HEK293 (cell line): ENCODE measurements at regions not wholly inside any gene's neighbourhood (a gene's known extent, or its start where the extent isn't known, plus 50 kb on each side); places are given as distances from the start of the nearest gene placed in this dataset.

Experiments
- CTCF ChIA-PET: fragments of 350-600 bp; formaldehyde crosslinking; extraction: SDS; loops from one replicate; lab custom pipeline; 2021; ENCODE audit warnings: antibody characterized with exemption; lab: Yijun Ruan, JAX
- POLR2A ChIA-PET: fragments of 300-600 bp; formaldehyde crosslinking; extraction: SDS; loops from one replicate; lab custom pipeline; 2020; ENCODE audit warnings: antibody characterized with exemption, inconsistent platforms; lab: Yijun Ruan, JAX
- H3K27ac ChIP-seq: fragments of 200-500 bp; sonication (Bioruptor generic); 2 replicates; pipeline ENCODE4 v1.5.1; 2014; ENCODE audit warnings: low read depth, low read length, control low read depth, inconsistent platforms; ENCODE audit errors: extremely low read depth
- H3K36me3 ChIP-seq, 2 experiments: fragments of 200-500 bp in 1 of 2; sonication (Bioruptor generic) in 1 of 2; 1 replicate in 1 of 2; 2 replicates in 1 of 2; pipeline ENCODE4 v1.5.1; 2014 to 2017; ENCODE audit warnings: inconsistent platforms in 2 of 2, low read length in 2 of 2; ENCODE audit not compliant: control insufficient read depth in 2 of 2, insufficient read depth in 1 of 2
- H3K4me1 ChIP-seq: fragments of 200-500 bp; sonication (Bioruptor generic); 2 replicates; pipeline ENCODE4 v1.5.1; 2014; ENCODE audit warnings: mild to moderate bottlenecking, low read length, inconsistent platforms; ENCODE audit not compliant: control insufficient read depth, insufficient read depth
- H3K4me3 ChIP-seq: 2 replicates; pipeline ENCODE4 v1.5.1; 2011; ENCODE audit warnings: low read depth, mild to moderate bottlenecking, control low read depth, low read length, moderate library complexity
- H3K9me3 ChIP-seq: fragments of 200-500 bp; sonication (Bioruptor generic); 2 replicates; pipeline ENCODE4 v1.5.1; 2014; ENCODE audit warnings: low read depth, low read length, inconsistent platforms; ENCODE audit not compliant: control insufficient read depth, insufficient read depth
- EGR2 ChIP-seq: fragments of 450-650 bp; formaldehyde crosslinking; IDR thresholded peaks from 2 replicates; pipeline ENCODE4 v1.5.1; 2016; ENCODE audit warnings: low read depth, missing biosample characterization, missing genetic modification characterization
- GFI1B ChIP-seq: fragments of 450-650 bp; formaldehyde crosslinking; IDR thresholded peaks from 2 replicates; pipeline ENCODE4 v1.5.1; 2016; ENCODE audit warnings: missing biosample characterization, missing genetic modification characterization
- GLI2 ChIP-seq: fragments of 450-650 bp; formaldehyde crosslinking; IDR thresholded peaks from 2 replicates; pipeline ENCODE4; 2017; ENCODE audit warnings: missing biosample characterization, missing genetic modification characterization, low read depth, borderline replicate concordance
- MYNN ChIP-seq: fragments of 450-650 bp; formaldehyde crosslinking; IDR thresholded peaks from 2 replicates; pipeline ENCODE4 v1.5.1; 2016; ENCODE audit warnings: missing biosample characterization, missing genetic modification characterization, borderline replicate concordance
- REPIN1 ChIP-seq: fragments of 450-650 bp; formaldehyde crosslinking; IDR thresholded peaks from 2 replicates; pipeline ENCODE4 v1.5.1; 2017; ENCODE audit warnings: missing biosample characterization, missing genetic modification characterization, low read depth
- SCRT1 ChIP-seq: fragments of 450-650 bp; formaldehyde crosslinking; IDR thresholded peaks from 2 replicates; pipeline ENCODE4 v1.5.1; 2016; ENCODE audit warnings: missing biosample characterization, missing genetic modification characterization, borderline replicate concordance
- WT1 ChIP-seq: fragments of 450-650 bp; formaldehyde crosslinking; IDR thresholded peaks from 2 replicates; pipeline ENCODE4 v1.5.1; 2016; ENCODE audit warnings: missing biosample characterization, missing genetic modification characterization
- YY2 ChIP-seq: fragments of 450-650 bp; formaldehyde crosslinking; IDR thresholded peaks from 2 replicates; pipeline ENCODE4 v1.5.1; 2016; ENCODE audit warnings: missing biosample characterization, missing genetic modification characterization
- ZBTB20 ChIP-seq: fragments of 450-650 bp; formaldehyde crosslinking; IDR thresholded peaks from 2 replicates; pipeline ENCODE4 v1.5.1; 2016; ENCODE audit warnings: missing biosample characterization, missing genetic modification characterization
- ZFHX2 ChIP-seq: fragments of 450-650 bp; formaldehyde crosslinking; conservative IDR thresholded peaks from 2 replicates; pipeline ENCODE4 v1.5.1; 2016; ENCODE audit warnings: missing biosample characterization, missing genetic modification characterization
- ZNF223 ChIP-seq: fragments of 450-650 bp; formaldehyde crosslinking; IDR thresholded peaks from 2 replicates; pipeline ENCODE4 v1.5.1; 2016; ENCODE audit warnings: missing biosample characterization, missing genetic modification characterization
- ZNF23 ChIP-seq: fragments of 450-650 bp; formaldehyde crosslinking; IDR thresholded peaks from 2 replicates; pipeline ENCODE4 v1.5.1; 2016; ENCODE audit warnings: missing biosample characterization, missing genetic modification characterization, borderline replicate concordance
- ZNF274 ChIP-seq, 2 experiments: fragments of 200-500 bp in 1 of 2; fragments of 450-650 bp in 1 of 2; sonication (Bioruptor generic) in 1 of 2; formaldehyde crosslinking in 1 of 2; IDR thresholded peaks; 2 replicates each; pipeline versions ENCODE4 v1.5.1 to v1.6.1; 2014 to 2016; ENCODE audit warnings: borderline replicate concordance in 1 of 2, inconsistent platforms in 1 of 2, low read length in 1 of 2, missing biosample characterization in 1 of 2, missing genetic modification characterization in 1 of 2
- ZNF292 ChIP-seq: fragments of 450-650 bp; formaldehyde crosslinking; IDR thresholded peaks from 2 replicates; pipeline ENCODE4 v1.5.1; 2016; ENCODE audit warnings: low read depth, missing biosample characterization, missing genetic modification characterization, borderline replicate concordance
- ZNF302 ChIP-seq: fragments of 450-650 bp; formaldehyde crosslinking; IDR thresholded peaks from 2 replicates; pipeline ENCODE4 v1.5.1; 2016; ENCODE audit warnings: missing biosample characterization, missing genetic modification characterization, low read depth
- ZNF311 ChIP-seq: fragments of 450-650 bp; formaldehyde crosslinking; IDR thresholded peaks from 2 replicates; pipeline ENCODE4 v1.5.1; 2017; ENCODE audit warnings: missing biosample characterization, missing genetic modification characterization, borderline replicate concordance
- ZNF324 ChIP-seq: fragments of 450-650 bp; formaldehyde crosslinking; IDR thresholded peaks from 2 replicates; pipeline ENCODE4 v1.5.1; 2016; ENCODE audit warnings: missing biosample characterization, missing genetic modification characterization
- ZNF354C ChIP-seq: fragments of 450-650 bp; formaldehyde crosslinking; IDR thresholded peaks from 2 replicates; pipeline ENCODE4 v1.5.1; 2016; ENCODE audit warnings: missing biosample characterization, missing genetic modification characterization, low read depth, borderline replicate concordance
- ZNF501 ChIP-seq: fragments of 450-650 bp; formaldehyde crosslinking; IDR thresholded peaks from 2 replicates; pipeline ENCODE4 v1.5.1; 2016; ENCODE audit warnings: missing biosample characterization, missing genetic modification characterization
- ZNF596 ChIP-seq: fragments of 450-650 bp; IDR thresholded peaks from 2 replicates; pipeline ENCODE4 v1.5.0; 2018; ENCODE audit warnings: missing biosample characterization, mild to moderate bottlenecking, missing genetic modification characterization, moderate library complexity
- ZNF600 ChIP-seq: fragments of 450-650 bp; formaldehyde crosslinking; IDR thresholded peaks from 2 replicates; pipeline ENCODE4 v1.5.1; 2016; ENCODE audit warnings: missing biosample characterization, missing genetic modification characterization
- ZNF626 ChIP-seq: fragments of 450-650 bp; sonication (Bioruptor Pico); formaldehyde crosslinking; IDR thresholded peaks from 2 replicates; pipeline ENCODE4 v1.5.1; 2018; ENCODE audit warnings: missing biosample characterization, missing genetic modification characterization, inconsistent platforms
- ZNF654 ChIP-seq: fragments of 450-650 bp; formaldehyde crosslinking; IDR thresholded peaks from 2 replicates; pipeline ENCODE4 v1.5.1; 2016; ENCODE audit warnings: low read depth, missing biosample characterization, missing genetic modification characterization
- ZNF843 ChIP-seq: fragments of 450-650 bp; formaldehyde crosslinking; IDR thresholded peaks from 2 replicates; pipeline ENCODE4 v1.5.1; 2016; ENCODE audit warnings: missing biosample characterization, missing genetic modification characterization
- TF ChIP-seq, protein P1 (sequence below): fragments of 450-650 bp; formaldehyde crosslinking; IDR thresholded peaks from 2 replicates; pipeline ENCODE4 v1.5.1; 2016; ENCODE audit warnings: missing biosample characterization, missing genetic modification characterization, low read depth
- TF ChIP-seq, protein P2 (sequence below): fragments of 450-650 bp; IDR thresholded peaks from 2 replicates; pipeline ENCODE4 v1.5.1; 2018; ENCODE audit warnings: missing biosample characterization, mild to moderate bottlenecking, missing genetic modification characterization
- TF ChIP-seq, protein P3 (sequence below): fragments of 450-650 bp; formaldehyde crosslinking; IDR thresholded peaks from 2 replicates; pipeline ENCODE4 v1.5.1; 2016; ENCODE audit warnings: missing biosample characterization, missing genetic modification characterization

DNA sequence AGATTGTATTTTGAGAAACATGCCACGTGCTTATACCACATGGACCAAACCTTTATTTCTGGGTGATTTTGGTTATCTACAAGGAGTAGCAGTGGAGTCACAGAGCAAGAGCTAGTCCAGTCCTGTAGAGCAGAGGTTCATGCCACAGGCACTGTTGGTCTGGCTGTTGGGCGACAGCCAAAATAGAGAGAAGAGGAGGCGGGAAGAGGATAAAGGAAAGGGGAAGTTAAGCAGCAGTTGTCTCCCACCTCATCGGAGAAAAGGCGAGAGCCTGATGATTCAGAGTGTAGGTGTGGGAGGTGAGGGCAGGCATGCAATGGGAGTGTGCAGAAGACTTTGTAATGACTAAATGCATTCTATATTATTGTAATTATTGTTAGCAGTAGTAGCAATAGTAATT, 237.5 kb upstream of the ROPN1 start:
- H3K27ac ChIP-seq, result no peak overlapping the region
- no peak overlapping the region for H3K4me3 ChIP-seq
- TF ChIP-seq YY2, result no peak
- peak; percentile 84 for TF ChIP-seq ZFHX2 (tag by site-specific recombination)
- no peak for TF ChIP-seq REPIN1 (tag by site-specific recombination)
- TF ChIP-seq ZNF274 (IDR thresholded peaks at IDR 0.05; ENCODE audit: low read length), result no peak
- no peak for TF ChIP-seq ZNF274 (tag by site-specific recombination; IDR thresholded peaks at IDR 0.05; ENCODE audit: borderline replicate concordance)
- TF ChIP-seq EGR2 (tag by site-specific recombination), result peak; percentile 91
- no peak for TF ChIP-seq ZNF654 (tag by site-specific recombination)
- ChIA-PET POLR2A (no interaction called here), CTCF (interaction anchor here (0.6 kb wide), 1 partner anchor 1908 kb away, joined by 3 read pairs; no protein-coding TSS in a partner anchor)
- H3K36me3 ChIP-seq, result no peaks in the 10 kb centered on the region
- no peaks in the 10 kb centered on the region for H3K4me1 ChIP-seq
- H3K9me3 ChIP-seq, result no peaks in the 10 kb centered on the region

DNA sequence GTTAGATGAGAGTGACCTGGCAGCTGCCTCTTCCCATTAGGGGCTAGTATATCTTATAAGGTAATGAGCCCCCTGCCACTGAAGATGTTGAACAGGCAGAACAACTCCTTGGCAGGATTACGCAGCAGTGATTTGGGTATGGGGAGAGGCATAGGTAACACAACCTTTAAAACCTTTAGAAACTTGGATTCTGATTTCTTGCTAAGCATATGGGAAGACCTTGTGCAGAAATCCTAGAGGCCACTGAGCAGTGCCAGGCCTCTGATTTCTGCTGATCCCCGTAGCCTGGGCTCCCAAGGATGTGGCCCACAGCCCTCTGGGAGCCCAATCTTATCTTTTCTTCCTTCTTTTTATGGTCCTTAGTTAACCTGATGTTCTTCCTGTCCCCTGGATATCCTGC, 237.9 kb upstream of the ROPN1 start:
- Histone ChIP-seq H3K27ac (no peak overlapping the region), H3K9me3 (no peaks in the 10 kb centered on the region)
- TF ChIP-seq ZNF223 (tag by site-specific recombination) (no peak), ZNF292 (tag by site-specific recombination) (no peak), ZNF354C (no peak), ZNF302 (tag by site-specific recombination) (no peak), GFI1B (tag by site-specific recombination) (no peak), ZNF843 (tag by site-specific recombination) (no peak), ZNF596 (tag by site-specific recombination) (no peak), ZNF324 (tag by site-specific recombination) (no peak), ZNF311 (tag by site-specific recombination) (no peak)
- TF ChIP-seq, protein P1, sequence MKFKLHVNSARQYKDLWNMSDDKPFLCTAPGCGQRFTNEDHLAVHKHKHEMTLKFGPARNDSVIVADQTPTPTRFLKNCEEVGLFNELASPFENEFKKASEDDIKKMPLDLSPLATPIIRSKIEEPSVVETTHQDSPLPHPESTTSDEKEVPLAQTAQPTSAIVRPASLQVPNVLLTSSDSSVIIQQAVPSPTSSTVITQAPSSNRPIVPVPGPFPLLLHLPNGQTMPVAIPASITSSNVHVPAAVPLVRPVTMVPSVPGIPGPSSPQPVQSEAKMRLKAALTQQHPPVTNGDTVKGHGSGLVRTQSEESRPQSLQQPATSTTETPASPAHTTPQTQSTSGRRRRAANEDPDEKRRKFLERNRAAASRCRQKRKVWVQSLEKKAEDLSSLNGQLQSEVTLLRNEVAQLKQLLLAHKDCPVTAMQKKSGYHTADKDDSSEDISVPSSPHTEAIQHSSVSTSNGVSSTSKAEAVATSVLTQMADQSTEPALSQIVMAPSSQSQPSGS (tag by site-specific recombination), result no peak
- TF ChIP-seq, protein P2, sequence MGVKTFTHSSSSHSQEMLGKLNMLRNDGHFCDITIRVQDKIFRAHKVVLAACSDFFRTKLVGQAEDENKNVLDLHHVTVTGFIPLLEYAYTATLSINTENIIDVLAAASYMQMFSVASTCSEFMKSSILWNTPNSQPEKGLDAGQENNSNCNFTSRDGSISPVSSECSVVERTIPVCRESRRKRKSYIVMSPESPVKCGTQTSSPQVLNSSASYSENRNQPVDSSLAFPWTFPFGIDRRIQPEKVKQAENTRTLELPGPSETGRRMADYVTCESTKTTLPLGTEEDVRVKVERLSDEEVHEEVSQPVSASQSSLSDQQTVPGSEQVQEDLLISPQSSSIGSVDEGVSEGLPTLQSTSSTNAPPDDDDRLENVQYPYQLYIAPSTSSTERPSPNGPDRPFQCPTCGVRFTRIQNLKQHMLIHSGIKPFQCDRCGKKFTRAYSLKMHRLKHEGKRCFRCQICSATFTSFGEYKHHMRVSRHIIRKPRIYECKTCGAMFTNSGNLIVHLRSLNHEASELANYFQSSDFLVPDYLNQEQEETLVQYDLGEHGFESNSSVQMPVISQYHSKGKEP (tag by site-specific recombination), result no peak
- TF ChIP-seq, all 188 proteins: peak for 0
- ChIA-PET CTCF (interaction anchor here (0.6 kb wide), 1 partner anchor 1908 kb away, joined by 3 read pairs; no protein-coding TSS in a partner anchor), POLR2A (no interaction called here)
- Histone ChIP-seq H3K4me1 (no peaks in the 10 kb centered on the region), H3K36me3 (no peaks in the 10 kb centered on the region), H3K4me3 (no peak overlapping the region)

DNA sequence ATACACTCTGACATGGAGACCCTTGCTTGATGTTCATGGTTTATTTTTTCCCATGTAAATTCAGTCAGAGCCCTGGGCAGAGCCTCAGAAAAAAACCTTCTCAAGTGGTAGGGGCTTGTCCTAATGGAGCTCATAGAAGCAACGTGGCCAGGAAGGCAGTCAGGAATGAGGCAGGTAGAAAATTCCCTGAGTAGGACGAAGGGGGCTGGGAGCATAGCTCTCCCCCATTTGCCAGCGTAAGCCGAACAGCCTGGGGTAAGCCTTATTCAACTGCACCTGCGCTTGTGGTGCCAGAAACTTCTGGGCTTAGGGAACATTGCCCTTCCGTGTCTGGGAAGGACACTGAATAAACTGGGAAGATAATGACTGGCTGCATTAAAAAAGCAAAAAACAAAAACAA, 238.5 kb upstream of the ROPN1 start:
- CTCF ChIA-PET, result no interaction called here
- no peak for TF ChIP-seq MYNN (tag by site-specific recombination)
- no peak for TF ChIP-seq GLI2 (tag by site-specific recombination)
- TF ChIP-seq ZBTB20 (tag by site-specific recombination), result no peak
- TF ChIP-seq SCRT1 (tag by site-specific recombination), result no peak
- TF ChIP-seq, protein P3, sequence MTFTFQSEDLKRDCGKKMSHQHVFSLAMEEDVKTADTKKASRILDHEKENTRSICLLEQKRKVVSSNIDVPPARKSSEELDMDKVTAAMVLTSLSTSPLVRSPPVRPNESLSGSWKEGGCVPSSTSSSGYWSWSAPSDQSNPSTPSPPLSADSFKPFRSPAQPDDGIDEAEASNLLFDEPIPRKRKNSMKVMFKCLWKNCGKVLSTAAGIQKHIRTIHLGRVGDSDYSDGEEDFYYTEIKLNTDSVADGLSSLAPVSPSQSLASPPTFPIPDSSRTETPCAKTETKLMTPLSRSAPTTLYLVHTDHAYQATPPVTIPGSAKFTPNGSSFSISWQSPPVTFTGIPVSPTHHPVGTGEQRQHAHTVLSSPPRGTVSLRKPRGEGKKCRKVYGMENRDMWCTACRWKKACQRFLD (tag by site-specific recombination), result no peak
- no peak for TF ChIP-seq ZNF354C
- no peak for TF ChIP-seq ZNF626
- TF ChIP-seq WT1, result no peak
- no peak for TF ChIP-seq ZNF501 (tag by site-specific recombination)
- no peak for TF ChIP-seq ZNF600 (tag by site-specific recombination)
- no peak for TF ChIP-seq ZNF324 (tag by site-specific recombination)
- no peak for TF ChIP-seq ZNF23

More for the DNA sequence above, 238.5 kb upstream of the ROPN1 start:
- no peaks in the 10 kb centered on the region for H3K36me3 ChIP-seq
- POLR2A ChIA-PET, result no interaction called here
- H3K27ac ChIP-seq, result no peak overlapping the region
- no peaks in the 10 kb centered on the region for H3K9me3 ChIP-seq
- no peaks in the 10 kb centered on the region for H3K4me1 ChIP-seq
- H3K4me3 ChIP-seq, result no peak overlapping the region
